ENCODE measurements at regions not wholly inside any gene's neighbourhood (a gene's known extent, or its start where the extent isn't known, plus 50 kb on each side); places are given as distances from the start of the nearest gene placed in this dataset.

DNA sequence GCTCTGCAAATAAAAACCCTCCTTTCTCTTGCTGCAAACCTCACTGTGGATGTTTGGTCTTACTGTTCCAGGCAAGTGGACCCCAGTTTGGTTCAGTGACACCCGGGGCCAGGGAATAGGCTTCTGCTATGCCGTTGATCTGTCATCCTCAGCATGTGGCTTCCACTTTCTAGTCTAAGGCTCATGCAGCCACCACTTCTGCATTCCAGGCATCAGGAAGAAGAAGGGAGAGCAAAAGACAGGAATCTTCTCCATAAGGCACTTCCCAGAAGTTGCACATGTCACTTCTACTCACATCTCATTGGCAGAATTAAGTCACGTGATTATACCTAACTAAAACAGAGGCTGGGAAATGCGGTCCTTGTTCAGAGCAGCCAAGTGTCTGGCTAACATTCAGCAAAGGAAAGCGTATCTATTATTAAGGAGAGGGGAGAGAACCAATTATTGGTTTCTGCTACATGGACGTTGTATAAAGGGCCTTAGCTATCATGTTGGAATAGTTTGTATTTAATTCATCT, 173.6 kb upstream of the PFN2 start:
- H3K36me3 Mint-ChIP-seq (ENCODE audit: low read depth): no peaks in the 10 kb centered on the region
- H3K4me3 Mint-ChIP-seq: no peak overlapping the region
- no peak overlapping the region for H3K27ac Mint-ChIP-seq
- intact Hi-C loops (cut with micrococcal nuclease): no loop called here
- no peaks in the 10 kb centered on the region for H3K9me3 Mint-ChIP-seq
- no peaks in the 10 kb centered on the region for H3K27me3 Mint-ChIP-seq
- no peaks in the 10 kb centered on the region for H3K4me1 Mint-ChIP-seq
- no peak for DNase-seq

DNA sequence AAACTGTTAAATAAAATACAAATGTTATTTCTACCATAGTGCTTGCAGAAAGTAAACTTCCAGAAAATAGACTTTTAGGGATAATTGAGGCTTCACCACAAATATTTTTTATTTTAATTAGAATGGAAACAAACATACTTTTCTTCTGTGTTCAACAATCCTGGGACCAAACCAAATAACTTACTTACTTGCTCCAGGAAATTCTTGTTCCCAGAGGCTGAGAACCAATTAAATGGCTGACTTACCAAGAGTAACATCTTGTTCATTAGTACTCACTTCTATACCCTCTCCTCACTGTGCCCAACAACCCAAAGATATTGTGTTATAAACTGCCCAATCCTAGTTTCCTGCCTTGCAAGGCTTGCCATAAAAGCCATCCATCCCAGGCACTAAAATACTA, 172.2 kb upstream of the PFN2 start:
- intact Hi-C loops (cut with micrococcal nuclease): no loop called here
- Mint-ChIP-seq H3K27ac (no peak overlapping the region), H3K36me3 (ENCODE audit: low read depth) (no peaks in the 10 kb centered on the region), H3K9me3 (no peaks in the 10 kb centered on the region), H3K27me3 (no peaks in the 10 kb centered on the region), H3K4me1 (no peaks in the 10 kb centered on the region), H3K4me3 (no peak overlapping the region)
- DNase-seq: no peak

DNA sequence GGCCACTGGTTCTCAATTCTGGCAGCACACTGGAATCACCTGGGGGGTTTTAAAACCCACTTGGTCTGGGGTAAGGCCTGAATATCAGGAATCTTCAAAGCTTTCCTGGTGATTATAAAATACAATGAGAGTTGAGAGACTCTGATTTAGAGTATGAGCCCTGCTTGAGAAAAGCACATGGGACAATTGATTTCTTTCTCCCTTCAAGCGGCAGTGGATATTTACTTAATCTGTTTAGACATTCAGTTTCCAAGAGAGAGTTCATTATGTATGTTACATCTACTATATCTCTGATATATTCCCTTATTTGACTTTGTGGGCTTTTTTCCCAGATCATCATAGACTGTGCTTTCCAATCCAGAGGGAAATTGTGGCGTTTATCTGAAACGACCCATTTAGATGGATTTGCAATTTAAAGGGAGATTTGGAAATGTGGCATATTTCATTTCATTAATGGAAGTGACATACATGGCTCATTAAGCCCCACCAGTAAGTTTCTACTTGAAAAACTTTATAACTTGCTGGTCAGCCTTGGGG, 171.2 kb upstream of the PFN2 start:
- Mint-ChIP-seq H3K36me3 (ENCODE audit: low read depth) (no peaks in the 10 kb centered on the region), H3K4me1 (no peaks in the 10 kb centered on the region), H3K27ac (no peak overlapping the region), H3K4me3 (no peak overlapping the region), H3K9me3 (no peaks in the 10 kb centered on the region), H3K27me3 (no peaks in the 10 kb centered on the region)
- intact Hi-C loops (cut with micrococcal nuclease): no loop called here
- no peak for DNase-seq

DNA sequence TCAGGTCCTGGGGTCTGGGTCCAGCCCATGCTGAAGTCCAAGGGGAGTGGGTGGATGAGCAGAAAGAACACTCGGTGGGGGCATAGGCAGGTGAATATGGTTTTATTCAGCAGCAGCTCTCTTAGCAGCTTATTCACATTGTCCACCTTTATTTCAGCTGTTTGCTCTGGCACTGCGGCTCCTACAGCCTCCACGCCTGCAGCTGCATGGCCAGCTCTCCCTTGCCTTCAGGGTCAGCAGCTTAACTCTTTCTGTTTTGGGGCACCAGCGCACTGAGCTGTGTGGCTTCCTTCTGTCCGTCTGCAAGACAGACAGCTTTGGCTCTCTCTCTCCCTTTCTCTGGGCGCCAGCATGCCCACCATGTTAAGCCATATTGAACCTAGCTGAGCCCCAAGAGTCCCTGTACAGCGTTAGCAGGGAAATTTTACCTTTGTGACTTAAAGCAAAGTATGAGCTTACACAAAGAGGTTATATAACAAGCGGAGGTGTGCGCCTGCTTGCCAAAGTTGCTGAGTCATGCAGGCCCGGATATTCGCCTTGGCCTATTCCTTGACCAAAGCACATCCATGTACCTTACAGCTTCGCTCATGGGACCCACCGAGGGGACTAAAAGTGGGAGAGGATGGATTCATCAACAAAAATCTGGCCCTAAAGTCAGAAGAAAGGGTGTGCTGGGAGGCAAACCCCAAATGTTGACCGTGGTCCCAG, 170.1 kb upstream of the PFN2 start:
- H3K27me3 Mint-ChIP-seq: peaks cover 3% of the 10 kb centered on the region
- no peaks in the 10 kb centered on the region for H3K9me3 Mint-ChIP-seq
- no peak overlapping the region for H3K27ac Mint-ChIP-seq
- H3K36me3 Mint-ChIP-seq (ENCODE audit: low read depth): no peaks in the 10 kb centered on the region
- H3K4me3 Mint-ChIP-seq: no peak overlapping the region
- no peak for DNase-seq
- no peaks in the 10 kb centered on the region for H3K4me1 Mint-ChIP-seq
- intact Hi-C loops (cut with micrococcal nuclease): no loop called here

DNA sequence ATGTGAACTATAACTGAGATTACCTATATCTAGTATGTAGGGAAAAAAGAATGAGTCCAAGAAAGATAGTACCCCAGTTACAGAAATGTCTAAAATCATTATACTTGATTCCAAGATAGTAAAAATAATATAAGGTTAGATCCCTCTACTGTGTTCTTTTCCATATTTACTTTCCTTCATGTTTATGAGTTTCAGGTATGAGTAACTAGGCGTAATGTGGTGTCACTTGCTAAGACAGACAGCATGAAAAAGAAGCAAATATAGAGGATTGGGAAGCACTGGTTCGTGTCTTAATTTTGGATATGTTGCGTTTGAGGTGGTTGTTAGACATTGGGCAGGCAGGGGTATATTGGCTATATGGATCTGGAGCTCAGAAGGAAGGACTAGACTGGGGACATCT, 168.1 kb upstream of the PFN2 start:
- Mint-ChIP-seq H3K27ac (no peak overlapping the region), H3K27me3 (peaks cover 3% of the 10 kb centered on the region), H3K4me1 (no peaks in the 10 kb centered on the region), H3K9me3 (no peaks in the 10 kb centered on the region), H3K36me3 (ENCODE audit: low read depth) (no peaks in the 10 kb centered on the region), H3K4me3 (no peak overlapping the region)
- DNase-seq: no peak
- intact Hi-C loops (cut with micrococcal nuclease): no loop called here

DNA sequence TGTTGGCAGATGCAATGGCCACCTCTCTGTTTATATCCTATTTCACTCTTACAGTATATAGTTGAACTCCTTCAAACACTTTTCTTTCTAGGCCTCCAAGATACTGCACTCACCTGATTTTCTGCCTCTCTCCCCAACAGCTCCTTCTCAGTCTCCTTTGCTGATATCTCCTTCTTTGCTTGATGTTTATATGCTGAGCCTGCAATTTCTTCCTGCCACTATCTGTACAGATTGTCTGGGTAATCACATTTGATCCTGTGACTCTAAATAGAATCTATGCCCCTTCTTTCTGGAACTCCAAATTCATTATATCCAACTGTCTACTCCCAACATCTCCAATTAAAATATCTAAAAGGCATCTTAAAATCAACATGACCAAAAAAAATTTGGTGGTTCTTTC, 165.5 kb upstream of the PFN2 start:
- H3K4me1 Mint-ChIP-seq: no peaks in the 10 kb centered on the region
- no peaks in the 10 kb centered on the region for H3K9me3 Mint-ChIP-seq
- intact Hi-C loops (cut with micrococcal nuclease): no loop called here
- no peak overlapping the region for H3K27ac Mint-ChIP-seq
- H3K27me3 Mint-ChIP-seq: peaks cover 8% of the 10 kb centered on the region
- DNase-seq: no peak
- no peak overlapping the region for H3K4me3 Mint-ChIP-seq
- no peaks in the 10 kb centered on the region for H3K36me3 Mint-ChIP-seq (ENCODE audit: low read depth)

DNA sequence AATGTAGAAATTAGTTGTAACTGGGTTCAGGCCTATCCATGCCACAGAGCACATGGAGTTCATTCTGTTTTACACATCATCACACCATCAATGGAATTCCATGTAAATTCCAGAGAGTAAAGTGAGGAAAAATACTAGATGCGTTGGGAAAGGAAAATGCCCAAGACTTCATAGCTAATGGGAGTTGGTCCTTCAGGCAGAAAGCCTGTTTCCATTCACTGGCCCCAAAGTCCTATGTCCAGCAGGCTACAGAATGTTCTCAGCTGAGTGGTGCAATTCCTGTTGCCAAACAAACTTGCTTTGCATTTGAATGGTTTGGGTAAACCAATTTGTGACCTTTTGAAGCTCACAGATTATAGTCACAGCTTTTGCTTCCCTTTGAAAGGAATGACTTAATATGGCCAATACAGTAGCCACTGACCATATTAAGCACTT, 164.6 kb upstream of the PFN2 start:
- Mint-ChIP-seq H3K9me3 (no peaks in the 10 kb centered on the region), H3K27ac (no peak overlapping the region), H3K4me1 (no peaks in the 10 kb centered on the region), H3K27me3 (peaks cover 8% of the 10 kb centered on the region), H3K4me3 (no peak overlapping the region), H3K36me3 (ENCODE audit: low read depth) (no peaks in the 10 kb centered on the region)
- no peak for DNase-seq
- intact Hi-C loops (cut with micrococcal nuclease): no loop called here

DNA sequence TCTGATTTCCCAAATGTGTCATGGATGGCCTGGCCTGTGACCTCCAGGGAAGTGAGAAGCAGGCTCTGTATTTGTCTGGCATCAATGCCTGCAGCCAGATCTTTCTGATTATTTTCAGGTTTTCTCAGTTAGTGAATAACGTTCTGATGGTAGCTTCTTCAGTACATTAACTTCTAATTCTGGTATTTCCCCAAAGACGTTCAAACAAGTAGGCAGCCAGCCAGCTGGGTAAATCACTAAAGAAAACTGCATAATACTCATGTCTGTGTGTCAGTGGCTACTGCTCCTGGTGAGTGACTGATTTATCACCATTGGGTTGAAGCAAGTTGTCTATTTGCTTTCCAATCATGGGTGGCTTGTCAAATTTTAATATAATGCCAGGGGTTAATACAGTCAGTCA, 162.6 kb upstream of the PFN2 start:
- Mint-ChIP-seq H3K9me3 (no peaks in the 10 kb centered on the region), H3K27me3 (peaks cover 10% of the 10 kb centered on the region), H3K27ac (no peak overlapping the region), H3K4me3 (no peak overlapping the region), H3K4me1 (no peaks in the 10 kb centered on the region), H3K36me3 (ENCODE audit: low read depth) (no peaks in the 10 kb centered on the region)
- intact Hi-C loops (cut with micrococcal nuclease): no loop called here
- no peak for DNase-seq

DNA sequence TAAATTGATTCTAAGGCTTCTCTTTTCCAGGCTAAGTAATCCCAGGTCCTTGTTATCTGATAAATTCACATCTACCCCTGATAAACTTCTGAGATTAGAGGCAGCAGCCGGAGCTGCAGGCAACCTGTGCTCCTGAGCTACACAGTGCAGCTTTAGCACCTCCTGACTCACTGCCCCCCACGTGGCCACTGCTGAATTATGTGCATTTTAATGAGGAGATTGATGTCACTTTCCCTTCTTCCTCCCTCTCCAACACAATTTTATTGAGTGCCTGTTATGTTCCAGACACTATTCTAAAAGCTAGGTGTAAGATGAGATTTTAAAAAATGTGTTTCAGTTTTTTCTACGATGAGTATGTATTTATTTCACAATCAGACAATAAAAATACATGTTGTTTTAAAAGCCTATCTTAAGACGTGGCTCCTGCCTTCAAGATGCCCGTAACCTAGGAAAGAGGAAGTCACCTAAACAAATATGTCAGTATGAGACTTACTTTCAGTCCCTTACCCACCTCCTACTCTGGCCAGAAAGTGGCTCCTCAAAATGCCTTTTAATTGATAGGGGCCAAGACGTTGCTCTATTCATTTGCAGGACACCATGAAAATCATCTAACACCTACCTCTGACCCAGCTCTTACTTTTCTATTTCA, 161.5 kb upstream of the PFN2 start:
- no peaks in the 10 kb centered on the region for H3K9me3 Mint-ChIP-seq
- intact Hi-C loops (cut with micrococcal nuclease): no loop called here
- no peaks in the 10 kb centered on the region for H3K36me3 Mint-ChIP-seq (ENCODE audit: low read depth)
- peaks cover 10% of the 10 kb centered on the region for H3K27me3 Mint-ChIP-seq
- H3K4me1 Mint-ChIP-seq: no peaks in the 10 kb centered on the region
- H3K27ac Mint-ChIP-seq: no peak overlapping the region
- DNase-seq: no peak
- H3K4me3 Mint-ChIP-seq: no peak overlapping the region

DNA sequence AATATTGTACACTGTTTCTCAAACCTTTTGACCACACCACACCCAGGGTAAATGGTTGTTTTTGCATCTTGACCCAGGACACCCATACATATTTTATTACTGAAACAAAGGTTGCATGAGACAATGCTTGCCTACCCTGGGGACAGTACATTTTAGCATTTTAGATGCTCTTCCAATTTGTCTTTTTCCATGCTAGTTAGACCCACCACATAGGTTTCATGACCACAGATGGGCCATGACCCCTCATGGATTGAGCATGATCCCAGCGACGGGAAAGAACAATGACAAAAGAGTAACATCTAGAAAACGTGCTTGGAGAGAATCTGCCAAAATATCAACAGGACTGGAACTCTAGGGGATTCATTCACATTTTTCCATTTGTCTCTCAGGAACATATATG, 161.0 kb upstream of the PFN2 start:
- H3K4me1 Mint-ChIP-seq: no peaks in the 10 kb centered on the region
- H3K9me3 Mint-ChIP-seq: no peaks in the 10 kb centered on the region
- H3K27ac Mint-ChIP-seq: no peak overlapping the region
- H3K4me3 Mint-ChIP-seq: no peak overlapping the region
- H3K27me3 Mint-ChIP-seq: peaks cover 13% of the 10 kb centered on the region
- no peaks in the 10 kb centered on the region for H3K36me3 Mint-ChIP-seq (ENCODE audit: low read depth)
- no peak for DNase-seq
- intact Hi-C loops (cut with micrococcal nuclease): no loop called here

DNA sequence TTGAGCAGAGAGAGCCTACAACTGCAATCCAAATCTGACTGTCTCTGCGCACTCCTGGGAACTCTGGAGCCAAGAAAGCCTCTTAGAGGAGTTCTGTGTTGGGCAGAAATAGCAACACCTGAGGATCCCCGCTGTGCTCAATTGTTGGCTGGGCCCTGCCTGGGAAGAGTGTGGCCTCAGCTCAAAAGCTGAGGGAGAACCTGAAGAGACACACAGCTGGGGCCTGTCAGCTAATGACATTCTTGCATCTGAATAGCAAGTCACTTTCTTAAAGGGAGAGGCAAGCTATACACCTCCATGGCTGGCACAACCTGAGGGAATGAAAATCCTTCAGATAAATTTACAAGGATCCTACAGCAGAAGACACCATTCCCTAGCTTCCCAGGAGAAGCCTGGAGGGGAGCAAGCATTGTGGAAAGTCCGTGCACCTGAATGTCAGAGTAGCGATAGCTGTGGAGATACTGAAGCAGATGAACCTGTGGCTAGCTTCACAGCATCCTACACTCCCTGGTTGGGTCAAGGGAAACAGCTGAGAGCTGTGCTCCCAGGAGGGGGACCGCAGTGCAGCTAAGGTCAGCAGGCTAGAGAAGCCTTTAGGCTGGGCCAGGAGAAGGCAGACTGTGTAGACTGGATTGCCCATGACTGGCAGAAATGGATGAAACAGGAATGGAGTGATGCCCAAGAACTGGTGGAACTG, 159.9 kb upstream of the PFN2 start:
- Mint-ChIP-seq H3K36me3 (ENCODE audit: low read depth) (no peaks in the 10 kb centered on the region), H3K4me3 (no peak overlapping the region), H3K4me1 (no peaks in the 10 kb centered on the region), H3K9me3 (no peaks in the 10 kb centered on the region), H3K27me3 (peaks cover 15% of the 10 kb centered on the region), H3K27ac (no peak overlapping the region)
- intact Hi-C loops (cut with micrococcal nuclease): no loop called here
- no peak for DNase-seq

DNA sequence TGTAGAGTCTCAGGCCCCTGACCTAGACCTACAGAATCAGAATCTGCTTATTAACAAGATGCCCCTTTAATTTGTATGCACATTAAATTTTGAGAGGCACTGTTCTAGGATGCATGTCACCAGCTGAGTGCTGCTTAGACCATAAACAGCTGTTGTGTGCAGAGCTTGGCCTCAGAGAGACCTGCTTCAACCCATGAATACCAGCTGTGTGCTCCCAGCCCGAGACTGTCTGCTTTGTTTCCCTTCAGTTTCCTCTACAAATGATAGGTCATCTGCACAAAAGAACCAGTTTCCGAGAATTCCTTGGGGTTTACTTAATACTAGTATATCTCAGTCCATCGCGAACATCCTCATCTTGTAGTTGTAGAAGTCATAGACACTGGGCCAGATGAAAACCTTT, 158.5 kb upstream of the PFN2 start:
- no peak for DNase-seq
- Mint-ChIP-seq H3K27ac (no peak overlapping the region), H3K4me3 (no peak overlapping the region), H3K36me3 (ENCODE audit: low read depth) (no peaks in the 10 kb centered on the region), H3K9me3 (no peaks in the 10 kb centered on the region), H3K27me3 (peaks cover 18% of the 10 kb centered on the region), H3K4me1 (no peaks in the 10 kb centered on the region)
- intact Hi-C loops (cut with micrococcal nuclease): no loop called here

DNA sequence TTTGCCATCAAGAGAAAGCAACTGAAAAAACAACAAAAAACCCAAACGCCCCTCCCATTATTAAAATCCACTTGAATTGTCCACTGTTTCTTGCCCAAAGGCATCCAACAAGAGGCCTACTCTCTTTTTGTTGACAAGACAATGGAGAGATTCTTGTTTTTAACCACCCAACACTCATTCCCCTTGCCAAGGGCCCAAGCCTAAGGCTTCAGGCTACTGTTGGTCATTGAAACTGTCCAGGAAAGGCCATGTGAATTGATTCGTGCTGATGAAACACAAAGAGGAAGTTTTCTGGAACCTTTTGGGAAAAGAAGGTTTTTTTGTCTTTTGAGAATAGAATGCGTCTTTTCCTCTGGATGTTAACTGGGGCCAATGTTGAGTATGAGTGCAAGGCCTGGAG, 157.4 kb upstream of the PFN2 start:
- no peak for DNase-seq
- intact Hi-C loops (cut with micrococcal nuclease): no loop called here
- Mint-ChIP-seq H3K4me1 (no peaks in the 10 kb centered on the region), H3K27me3 (peaks cover 18% of the 10 kb centered on the region), H3K4me3 (no peak overlapping the region), H3K36me3 (ENCODE audit: low read depth) (no peaks in the 10 kb centered on the region), H3K27ac (no peak overlapping the region), H3K9me3 (no peaks in the 10 kb centered on the region)

DNA sequence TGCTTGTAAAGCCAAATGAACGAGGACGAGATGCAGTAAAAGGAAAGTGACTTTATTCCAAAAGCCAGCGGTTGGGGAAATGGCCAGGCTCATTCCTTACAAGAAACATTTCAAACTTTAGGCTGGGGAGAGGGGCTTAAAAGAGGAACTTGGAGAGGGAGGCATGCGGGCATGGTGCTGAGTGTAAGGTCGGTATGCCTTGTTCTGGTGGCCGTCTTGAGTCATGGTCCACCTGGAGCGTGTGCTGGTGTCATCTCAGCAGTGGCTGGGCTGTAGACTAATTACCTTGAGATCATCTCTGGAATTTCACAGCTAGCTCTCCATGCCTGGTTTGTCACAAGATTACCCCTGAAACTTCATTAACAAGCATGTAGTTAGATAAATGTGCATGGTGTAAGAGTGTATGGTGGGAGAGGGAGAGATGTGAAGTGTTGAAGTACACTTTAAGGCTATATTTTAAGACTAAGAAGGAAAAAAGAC, 156.4 kb upstream of the PFN2 start:
- no peak overlapping the region for H3K27ac Mint-ChIP-seq
- H3K9me3 Mint-ChIP-seq: no peaks in the 10 kb centered on the region
- H3K4me1 Mint-ChIP-seq: no peaks in the 10 kb centered on the region
- intact Hi-C loops (cut with micrococcal nuclease): no loop called here
- peaks cover 14% of the 10 kb centered on the region for H3K27me3 Mint-ChIP-seq
- H3K36me3 Mint-ChIP-seq (ENCODE audit: low read depth): no peaks in the 10 kb centered on the region
- H3K4me3 Mint-ChIP-seq: no peak overlapping the region
- DNase-seq: no peak

Measured in activated CD4-positive, alpha-beta T cell treated with anti-CD3 and anti-CD28 coated beads, Interleukin-2, amount 10 ng/mL, durations not matched to agents 24 days and 14 days (primary cell).